KG1 (cell line): ENCODE measurements at regions not wholly inside any gene's neighbourhood (a gene's known extent, or its start where the extent isn't known, plus 50 kb on each side); places are given as distances from the start of the nearest gene placed in this dataset.
"Not testable (repeated sequence)": the region's sequence is repeated elsewhere in the genome, so short reads cannot be mapped to it uniquely, and the experiment has no call there.

Experiments used
- DNase-seq: peaks from one replicate; lab custom pipeline; 2025; lab: John Stamatoyannopoulos, UW

DNA sequence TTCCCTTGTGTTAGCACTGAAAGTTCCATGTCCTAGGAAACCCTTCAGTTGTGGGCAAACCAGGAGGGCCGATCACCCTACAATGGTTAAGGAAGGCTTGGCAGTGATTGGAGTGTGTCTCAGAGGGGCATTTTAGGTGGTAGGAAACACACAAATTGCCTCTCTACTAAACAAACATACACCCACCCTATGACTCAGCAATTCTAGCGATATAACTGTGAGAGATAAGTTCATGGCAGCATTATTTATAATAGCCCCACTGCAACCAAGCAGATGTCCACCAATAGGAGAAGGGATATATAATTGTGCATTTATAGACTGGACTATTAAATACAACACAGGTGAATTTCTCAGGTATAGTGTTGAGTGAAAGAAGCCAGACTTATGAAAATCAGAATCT is 543.1 kb downstream of the UQCRFS1 start:
- DNase-seq, result no peak

DNA sequence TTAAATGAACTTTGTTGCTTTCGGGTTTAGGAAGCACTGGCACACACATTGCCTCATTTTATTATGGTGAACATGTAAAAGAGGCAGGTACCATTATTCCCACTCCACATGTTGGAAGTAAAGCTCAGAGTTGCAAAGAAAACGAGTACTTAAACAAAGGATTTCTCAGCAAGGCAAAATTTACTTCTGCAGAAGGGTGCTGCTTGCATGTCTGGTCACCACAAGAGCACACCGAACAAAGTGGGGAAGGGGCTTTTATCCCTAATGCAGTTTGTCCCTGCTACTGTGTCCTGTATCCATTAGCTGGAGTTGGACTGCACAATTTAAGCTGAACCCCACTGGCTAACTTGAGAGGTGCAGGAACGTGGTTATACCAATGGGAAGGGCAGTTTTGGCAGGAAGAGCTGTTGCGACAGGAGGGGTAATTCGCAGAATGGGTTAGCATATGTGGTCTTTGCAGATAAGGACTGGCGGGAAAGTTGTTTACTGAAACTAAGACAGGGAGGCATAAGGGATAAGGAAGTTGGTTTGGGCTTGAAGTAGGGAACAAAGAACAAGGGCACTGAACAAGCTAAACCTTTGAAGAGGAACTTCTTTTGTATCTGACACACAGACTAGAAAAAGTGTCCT is 545.5 kb downstream of the UQCRFS1 start:
- DNase-seq, result no peak

DNA sequence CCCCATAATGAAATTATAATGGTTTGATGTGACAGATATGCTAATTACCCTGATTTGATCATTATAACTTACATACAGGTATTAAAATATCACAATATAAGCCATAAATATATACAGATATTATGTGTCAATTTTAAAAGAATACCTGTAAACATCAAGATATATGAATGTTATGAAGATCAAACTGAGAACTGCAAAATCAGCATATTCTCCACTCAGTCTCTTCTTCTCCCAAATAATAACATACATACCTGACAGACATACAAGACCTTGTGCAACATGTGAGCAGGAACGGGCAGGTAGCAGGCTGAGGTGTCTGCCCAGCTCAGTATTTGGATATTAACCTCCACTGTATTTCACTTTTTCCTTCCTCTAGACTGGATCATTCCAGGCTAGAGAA is 547.2 kb downstream of the UQCRFS1 start:
- DNase-seq, result no peak

DNA sequence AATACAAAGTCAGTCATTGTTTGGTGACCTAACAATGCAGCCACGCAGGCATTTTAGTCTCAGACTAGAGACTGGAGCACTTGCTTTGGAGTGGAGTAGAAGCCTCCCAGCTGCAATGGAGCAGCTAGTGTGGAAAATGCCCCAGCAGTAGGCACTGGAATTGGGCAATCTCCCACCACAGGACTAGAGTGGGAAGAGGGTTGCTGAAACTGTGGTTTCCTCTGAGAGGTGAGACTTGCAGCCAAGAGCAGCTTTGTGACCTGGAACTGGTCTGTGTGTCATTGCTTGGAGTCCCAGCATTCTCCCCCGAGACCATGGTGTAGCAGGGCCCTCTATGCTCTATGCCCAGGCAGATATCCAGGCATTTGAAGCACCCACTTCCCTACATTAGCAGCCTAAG is 556.3 kb downstream of the UQCRFS1 start:
- no peak for DNase-seq

DNA sequence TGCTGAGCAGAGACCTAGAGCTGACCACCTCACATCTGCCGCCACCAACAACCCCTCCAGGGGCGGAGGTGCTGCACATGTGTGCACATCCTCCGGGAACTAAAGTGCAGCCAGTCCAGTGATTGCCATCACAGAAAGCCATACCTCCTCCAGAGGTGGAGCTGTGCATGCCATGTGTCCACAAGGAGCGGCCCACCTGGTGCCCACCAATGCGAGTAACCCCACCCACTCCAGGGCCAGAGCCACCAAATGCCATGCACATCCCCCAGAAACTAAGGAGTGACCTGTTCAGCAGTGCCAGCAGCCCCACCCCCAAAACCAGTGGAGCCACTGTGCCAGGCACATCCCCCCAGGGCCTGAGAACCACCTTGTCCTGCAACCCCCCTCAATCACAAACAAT is 557.9 kb downstream of the UQCRFS1 start:
- no peak for DNase-seq

DNA sequence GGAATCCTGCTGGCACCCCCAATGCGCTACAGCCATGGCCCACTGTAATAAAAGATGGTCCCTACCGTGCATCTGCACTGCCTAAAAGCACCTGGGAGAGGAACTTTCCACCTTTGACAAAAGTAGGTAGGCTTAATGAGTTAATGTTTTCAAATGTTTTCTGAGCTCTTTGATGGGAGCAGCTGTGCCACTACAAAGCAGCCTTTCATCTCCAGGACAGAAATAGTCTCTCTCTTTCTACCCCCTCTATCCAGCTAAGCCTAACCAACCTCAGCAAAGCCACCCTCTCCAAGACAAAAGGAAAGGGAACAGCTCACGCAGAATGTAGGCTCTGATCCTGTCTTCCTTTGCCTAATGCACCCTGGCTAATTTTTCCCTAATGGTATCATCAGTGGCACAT is 560.2 kb downstream of the UQCRFS1 start:
- DNase-seq, result no peak

DNA sequence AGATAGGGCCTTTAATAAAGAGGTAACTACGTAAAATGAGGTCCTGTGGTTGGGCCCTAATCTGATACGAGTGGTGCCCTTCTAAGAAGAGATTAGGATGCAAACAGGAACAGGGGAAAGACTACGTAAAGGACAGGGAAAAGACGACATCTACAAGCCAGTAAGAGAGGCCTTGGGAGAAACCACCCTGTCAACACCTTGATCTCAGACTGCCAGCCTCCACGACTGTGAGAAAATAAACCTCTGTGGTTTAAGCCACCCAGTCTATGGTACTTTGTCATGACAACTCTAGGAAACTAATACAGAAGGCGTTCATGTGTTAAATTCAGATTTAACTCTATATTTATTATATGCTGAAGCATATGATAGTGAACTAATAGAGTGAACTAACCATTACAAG is 566.3 kb downstream of the UQCRFS1 start:
- DNase-seq, result no peak

DNA sequence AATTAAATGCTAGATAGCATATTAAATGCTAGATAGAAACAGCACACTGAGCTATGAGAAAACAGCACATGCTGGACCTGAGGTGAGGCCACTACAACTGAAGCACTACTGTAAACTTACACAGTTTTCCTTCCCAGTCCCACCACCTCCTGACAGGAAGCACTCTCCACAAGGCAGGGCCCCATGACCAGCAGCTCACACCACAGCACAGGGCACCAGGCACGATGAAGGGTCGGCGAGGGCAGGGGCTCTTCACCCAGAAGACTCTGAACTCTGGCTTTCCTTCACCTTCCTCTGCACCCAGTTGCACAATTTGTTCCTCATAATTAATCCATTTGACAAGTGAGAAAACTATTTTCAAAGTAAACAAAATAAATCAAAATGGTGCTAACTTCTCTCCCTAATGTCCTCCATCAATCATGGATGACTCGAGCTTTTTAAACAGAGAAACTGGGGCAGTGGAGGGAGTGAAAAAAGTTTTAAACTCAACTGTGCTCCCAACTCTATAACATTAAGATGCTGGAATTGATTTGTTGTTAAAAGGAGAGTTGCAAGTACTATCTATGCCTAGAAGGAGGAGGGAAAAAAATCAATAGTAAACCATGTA is 568.7 kb downstream of the UQCRFS1 start:
- no peak for DNase-seq

DNA sequence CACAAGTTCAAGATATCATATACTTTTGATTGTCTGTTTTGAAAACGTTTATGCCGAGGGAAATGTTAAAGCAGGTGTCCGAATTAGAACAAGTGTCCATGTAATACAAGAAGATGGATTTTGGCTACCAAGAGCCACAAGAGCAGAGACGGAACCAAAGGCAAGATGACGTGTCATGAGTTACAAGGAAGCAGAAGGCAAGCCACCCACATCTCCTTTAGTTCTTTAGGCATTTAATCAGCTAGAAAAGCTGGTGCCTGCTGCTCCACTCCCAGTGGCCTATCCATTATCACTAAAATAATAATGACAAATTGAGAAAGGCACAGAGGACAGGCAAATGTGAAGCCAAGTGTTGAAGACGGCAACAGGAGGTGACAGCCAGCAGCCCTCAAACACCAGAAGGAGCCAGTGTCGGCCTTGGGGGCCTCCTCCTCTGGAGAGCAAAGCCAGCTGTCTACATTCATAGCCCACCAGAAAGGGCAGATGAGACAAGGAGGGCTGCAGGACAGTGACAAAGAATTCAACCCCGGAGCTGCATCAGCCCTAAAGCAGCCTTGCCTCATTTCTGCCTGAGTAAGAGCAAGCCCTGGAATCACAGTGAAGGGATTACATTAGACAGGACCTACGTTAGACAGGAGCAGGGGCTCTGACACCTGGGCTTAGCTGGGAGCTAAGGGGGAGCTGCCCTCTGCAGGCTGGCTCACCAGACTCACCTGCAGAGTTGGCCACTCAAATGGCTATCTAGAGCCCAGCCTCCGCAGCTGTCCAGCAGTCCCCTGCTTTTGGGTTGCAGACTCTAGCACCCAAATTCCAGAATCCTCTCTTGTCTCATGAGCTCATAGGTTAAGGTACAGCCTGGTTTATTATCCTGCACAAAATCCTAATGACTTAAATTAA is 569.9 kb downstream of the UQCRFS1 start:
- no peak for DNase-seq

DNA sequence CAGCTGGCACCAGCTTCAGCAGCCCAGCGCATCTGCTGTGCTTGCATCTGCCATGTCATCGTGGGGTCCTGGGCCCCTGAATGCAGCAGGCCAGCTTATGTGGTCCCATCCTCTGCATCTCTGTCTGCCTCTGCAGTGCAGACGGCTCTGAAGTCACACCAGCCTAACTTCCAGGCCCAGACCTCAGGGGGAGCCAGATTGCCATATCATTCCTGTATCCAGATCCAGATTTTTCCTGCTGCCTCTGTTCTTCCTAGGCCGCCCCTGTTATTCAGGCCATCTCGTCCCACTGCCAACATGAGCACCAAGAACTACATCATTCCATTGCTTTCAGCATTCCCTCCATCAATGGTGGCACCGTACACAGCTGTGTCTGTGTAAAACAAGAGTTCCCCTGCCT is 571.6 kb downstream of the UQCRFS1 start:
- no peak for DNase-seq

DNA sequence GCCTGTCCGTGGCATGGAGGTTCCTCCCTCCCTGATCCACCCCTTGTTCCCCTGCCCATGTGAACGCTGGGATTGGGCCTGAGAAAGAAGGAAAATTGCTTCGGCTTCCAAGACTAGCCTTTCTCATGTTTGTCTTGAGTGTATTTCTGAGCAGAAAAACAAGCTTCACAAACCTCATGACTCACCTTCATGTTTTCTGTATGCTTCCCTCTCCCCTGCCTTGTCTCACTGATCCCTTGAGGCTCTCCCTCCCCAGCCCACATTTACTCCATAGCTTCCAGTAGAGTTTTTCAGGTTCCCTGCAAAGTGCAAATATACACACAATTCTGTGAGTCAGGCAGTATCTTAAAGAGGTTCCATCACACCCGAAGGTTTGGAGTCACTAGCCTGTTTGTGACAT is 572.4 kb downstream of the UQCRFS1 start:
- DNase-seq, result no peak

DNA sequence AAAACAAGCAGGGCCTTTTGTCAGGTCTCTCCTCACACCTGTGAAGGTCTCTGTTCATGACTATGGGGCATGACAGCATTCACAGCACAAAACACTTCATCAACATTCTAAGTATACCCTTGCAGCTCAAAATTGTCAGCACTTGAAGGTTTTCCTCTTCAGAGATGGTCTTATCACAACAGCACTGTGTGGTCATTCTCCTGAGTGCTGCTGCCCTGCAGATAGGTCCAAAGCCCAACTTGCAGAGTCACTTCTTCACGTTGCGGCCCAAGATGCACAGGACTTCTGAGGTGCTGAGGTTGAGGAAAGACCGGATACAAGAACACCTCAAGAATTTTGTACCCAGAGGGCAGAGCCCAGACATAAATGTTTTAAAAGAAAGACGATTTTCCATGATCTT is 574.5 kb downstream of the UQCRFS1 start:
- DNase-seq, result no peak

DNA sequence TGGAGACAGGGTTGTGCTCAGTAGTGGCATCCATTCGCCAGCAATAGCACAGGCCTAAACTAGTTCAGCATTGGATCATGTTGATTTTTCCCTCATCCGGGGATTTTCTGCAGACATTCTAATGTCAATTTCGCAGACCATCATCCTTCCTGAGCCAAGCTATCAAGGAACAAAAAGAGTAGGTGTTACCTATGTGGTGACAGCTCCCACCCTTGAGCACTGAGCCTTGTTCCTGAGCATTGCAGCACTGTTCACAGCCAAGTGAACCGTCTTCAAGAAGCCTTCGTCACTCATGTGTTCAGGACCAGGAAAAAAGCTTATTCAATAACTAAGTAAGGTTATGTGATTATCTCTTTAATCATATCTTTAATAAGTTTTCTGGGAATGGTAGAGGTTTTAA is 576.2 kb downstream of the UQCRFS1 start:
- DNase-seq, result no peak

DNA sequence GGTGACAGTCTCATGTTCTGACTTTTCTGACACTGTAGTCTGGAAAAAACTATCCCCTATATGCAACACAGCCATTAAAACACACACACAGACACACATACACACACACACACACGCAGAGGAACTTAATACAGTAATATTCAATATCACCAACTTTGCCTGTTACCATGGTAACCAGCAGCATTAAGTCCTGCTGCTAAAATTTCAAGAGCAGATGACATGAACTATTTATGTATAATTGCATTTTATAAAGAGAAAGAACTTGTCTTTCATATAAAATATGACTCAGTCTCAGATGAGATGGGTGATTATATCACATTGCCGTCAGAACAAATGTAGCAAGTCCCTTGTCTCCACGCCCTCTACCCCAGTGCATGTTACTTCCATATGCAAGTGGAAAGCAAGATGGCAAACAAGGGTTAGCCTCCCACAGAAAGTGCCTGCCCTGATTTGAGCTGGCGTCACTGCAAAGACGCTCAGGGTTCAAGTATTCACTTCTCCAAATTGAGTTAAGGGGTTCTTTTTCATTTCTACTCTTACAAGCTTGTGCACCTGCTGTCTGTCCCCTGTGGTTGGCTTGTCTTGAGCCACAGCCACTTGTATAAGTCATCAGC is 576.8 kb downstream of the UQCRFS1 start:
- DNase-seq, result no peak

DNA sequence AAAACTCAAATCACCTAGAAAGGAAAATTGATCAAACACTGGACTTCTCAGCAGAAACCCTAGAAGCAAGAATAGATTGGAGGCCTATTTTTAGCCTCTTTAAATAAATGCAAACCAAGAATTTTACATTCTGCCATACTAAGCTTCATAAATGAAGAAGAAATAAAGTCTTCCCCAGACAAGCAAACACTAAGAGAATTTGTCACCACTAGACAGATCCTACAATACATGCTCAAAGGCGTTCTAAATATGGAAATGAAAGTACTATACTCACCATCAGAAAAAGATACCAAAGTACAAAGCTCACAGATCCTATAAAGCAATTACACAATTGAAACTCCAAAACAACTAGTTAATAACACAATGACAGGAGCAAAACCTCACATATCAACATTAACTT is 578.1 kb downstream of the UQCRFS1 start:
- DNase-seq, result no peak

DNA sequence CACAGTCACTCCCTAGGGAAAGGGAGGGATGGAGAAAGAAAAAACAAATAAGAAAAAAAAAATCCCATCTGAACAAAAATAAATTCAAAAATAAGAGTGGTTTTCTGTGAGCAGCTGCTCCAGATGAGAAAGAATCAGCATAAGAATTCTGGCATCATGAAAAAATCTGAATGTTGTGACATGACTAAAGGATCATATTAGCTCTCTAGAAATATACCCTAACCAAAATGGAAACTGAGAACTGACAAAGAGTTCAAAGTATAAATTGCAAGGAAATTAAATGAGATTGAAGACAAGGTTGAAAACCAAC is 579.0 kb downstream of the UQCRFS1 start:
- DNase-seq, result no peak

DNA sequence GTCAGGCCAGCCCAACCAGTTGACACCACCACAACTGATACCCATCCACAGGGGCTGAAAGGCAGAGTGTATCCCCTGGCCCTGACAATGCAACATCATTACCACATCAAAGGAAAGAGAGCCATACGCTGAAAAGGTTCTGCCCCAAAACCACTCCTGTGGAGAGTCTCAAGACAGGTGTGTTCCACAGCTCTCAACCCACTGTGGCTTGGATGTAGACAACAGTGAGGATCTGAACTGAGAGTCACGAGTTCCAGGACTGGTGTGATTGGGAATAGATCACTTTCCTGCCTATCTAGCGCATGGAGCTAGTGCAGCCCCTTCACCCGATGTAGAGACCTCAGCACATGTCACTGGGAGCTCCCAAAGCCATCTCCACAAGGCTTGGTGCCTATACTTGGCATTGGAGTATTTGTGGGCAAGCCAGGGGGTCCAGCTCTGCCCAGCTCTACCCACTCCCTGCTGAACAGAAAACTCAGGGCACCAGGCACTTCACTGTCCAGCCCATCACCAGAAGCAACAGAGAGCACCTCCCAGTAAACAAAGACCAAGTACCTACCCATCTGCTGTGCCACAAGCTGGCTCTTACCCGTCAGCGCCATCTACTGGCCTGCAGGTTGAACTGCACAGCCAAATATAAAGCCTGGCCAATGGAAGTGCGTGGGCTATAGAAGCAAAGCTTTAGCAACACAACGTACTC is 579.5 kb downstream of the UQCRFS1 start:
- DNase-seq, result peak; percentile 17

DNA sequence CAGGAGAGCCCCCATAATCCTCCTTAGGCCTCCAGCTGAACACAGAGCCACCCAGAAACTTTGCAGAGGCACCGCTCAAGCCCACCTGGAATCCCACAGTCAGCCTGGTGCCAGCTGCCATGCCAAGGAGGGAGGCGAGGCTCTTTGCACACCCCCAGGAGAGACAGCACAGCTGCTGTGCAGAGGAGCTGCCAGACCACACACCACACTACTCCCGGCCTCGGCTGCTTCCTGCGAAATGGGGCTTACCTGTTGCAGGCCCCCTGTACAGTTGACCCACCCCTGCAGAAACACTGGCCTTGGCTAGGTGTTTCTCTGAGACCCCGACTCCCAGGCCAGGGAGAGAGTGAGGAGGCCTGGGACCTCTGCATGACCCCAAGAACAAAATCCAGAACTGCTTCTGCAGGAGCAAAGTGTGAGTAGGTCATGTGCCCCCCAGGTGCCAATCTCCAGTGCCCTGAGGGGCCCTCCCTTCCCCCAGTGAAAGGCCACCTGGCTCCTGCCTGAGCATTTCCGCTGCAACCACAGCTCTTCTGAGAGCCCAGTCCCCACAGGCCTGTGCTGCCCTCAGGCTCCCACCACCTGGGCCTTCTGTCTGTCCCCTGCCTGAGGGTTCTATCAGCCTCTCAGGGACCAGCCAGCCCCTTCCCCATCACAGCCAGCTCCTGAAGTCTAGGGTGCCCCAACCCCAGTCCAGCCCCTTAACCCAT is 580.4 kb downstream of the UQCRFS1 start:
- no peak for DNase-seq

DNA sequence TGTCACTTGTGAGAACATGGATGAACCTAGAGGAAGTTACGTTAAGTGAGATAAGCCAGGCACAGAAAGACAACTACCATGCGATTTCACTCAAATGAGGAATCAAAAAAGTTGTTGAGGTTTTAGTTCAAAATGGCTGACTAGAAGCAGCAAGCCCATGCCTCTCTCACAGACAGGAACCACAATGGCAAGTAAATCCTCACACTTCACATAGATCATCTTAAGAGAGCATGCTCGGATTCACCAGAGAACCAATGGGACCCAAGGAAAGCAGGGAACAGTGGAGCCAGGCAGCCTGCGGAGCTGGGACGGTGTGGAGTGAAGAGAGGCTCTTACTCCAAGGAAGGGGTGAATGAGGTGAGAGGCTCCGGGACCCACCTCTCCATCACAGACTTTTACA is 581.0 kb downstream of the UQCRFS1 start:
- no peak for DNase-seq

DNA sequence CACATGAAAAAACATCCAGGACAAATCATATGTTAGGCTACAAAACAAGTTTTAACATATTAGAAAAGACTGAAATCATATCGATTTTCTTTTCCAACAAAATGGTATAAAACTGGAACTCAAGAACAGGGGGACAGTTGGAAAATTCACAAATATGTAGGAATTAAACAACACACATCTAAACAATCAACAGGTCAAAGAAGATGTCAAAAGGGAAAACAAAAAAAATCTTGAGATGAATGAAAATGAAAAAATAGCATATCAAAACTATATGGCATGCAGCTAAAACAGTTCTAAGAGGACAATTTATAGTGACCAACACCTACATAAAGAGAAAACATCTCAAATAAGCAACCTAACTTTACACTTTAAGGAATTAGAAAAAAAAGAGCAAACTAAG is 585.3 kb downstream of the UQCRFS1 start:
- DNase-seq, result no peak

DNA sequence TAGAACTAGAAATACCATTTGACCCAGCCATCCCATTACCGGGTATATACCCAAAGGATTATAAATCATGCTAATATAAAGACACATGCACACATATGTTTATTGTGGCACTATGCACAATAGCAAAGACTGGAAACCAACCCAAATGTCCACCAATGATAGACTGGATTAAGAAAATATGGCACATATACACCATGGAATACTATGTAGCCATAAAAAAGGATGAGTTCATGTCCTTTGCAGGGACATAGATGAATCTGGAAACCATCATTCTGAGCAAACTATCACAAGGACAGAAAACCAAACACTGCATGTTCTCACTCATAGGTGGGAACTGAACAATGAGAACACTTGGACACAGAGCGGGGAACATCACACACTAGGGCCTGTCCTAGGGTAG is 586.5 kb downstream of the UQCRFS1 start:
- not testable (repeated sequence) for DNase-seq
